HL-60 (cell line): ENCODE measurements at regions not wholly inside any gene's neighbourhood (a gene's known extent, or its start where the extent isn't known, plus 50 kb on each side); places are given as distances from the start of the nearest gene placed in this dataset.
A peak's percentile ranks its signal among the peaks of the same experiment; 100 is the strongest.

Experiments
- DNase-seq, 2 experiments: peaks; one replicate each; pipeline ENCODE4 v3.0.0-alpha.2; 2010 to 2020; ENCODE audit warnings: low read depth in 1 of 2, low spot score in 1 of 2
- H3K27ac ChIP-seq: fragments of 250-450 bp; sonication (Bioruptor Pico); replicated peaks from 2 replicates; pipeline ENCODE4 v1.5.1; 2020; ENCODE audit warnings: mild to moderate bottlenecking, moderate library complexity
- H3K27me3 ChIP-seq: fragments of 250-450 bp; sonication (Bioruptor Pico); 2 replicates; pipeline ENCODE4 v1.5.1; 2021; ENCODE audit warnings: mild to moderate bottlenecking, moderate library complexity; ENCODE audit not compliant: insufficient read depth, poor library complexity, severe bottlenecking
- H3K4me3 ChIP-seq: replicated peaks from 2 replicates; pipeline ENCODE4 v1.5.1; 2011; ENCODE audit warnings: mild to moderate bottlenecking, control low read depth, low read length; ENCODE audit not compliant: insufficient read depth
- CTCF ChIP-seq: IDR thresholded peaks from one replicate; pipeline ENCODE4 v1.5.1; 2011; ENCODE audit warnings: low read length, control low read depth, inconsistent platforms; ENCODE audit not compliant: insufficient read depth
- GABPA ChIP-seq: IDR thresholded peaks from 2 replicates; pipeline ENCODE4 v1.6.1; 2012; ENCODE audit warnings: low read depth
- POLR2AphosphoS5 ChIP-seq: IDR thresholded peaks from 2 replicates; pipeline ENCODE4 v1.6.1; 2012; ENCODE audit warnings: low read depth
- SPI1 ChIP-seq: IDR thresholded peaks from 2 replicates; pipeline ENCODE4 v1.6.1; 2012; ENCODE audit warnings: low read depth, mild to moderate bottlenecking, borderline replicate concordance
- TF ChIP-seq, protein P1 (sequence below): IDR thresholded peaks from 2 replicates; pipeline ENCODE4 v1.6.1; 2012; ENCODE audit warnings: low read depth; ENCODE audit not compliant: insufficient replicate concordance

GRCh38 chr7:10824154-10824553 is 149.5 kb upstream of the PHF14 start:
- no peak overlapping the region for H3K27ac ChIP-seq
- H3K4me3 ChIP-seq = no peak overlapping the region
- peaks cover 2% of the 10 kb centered on the region for H3K27me3 ChIP-seq
- DNase-seq = no peak
- TF ChIP-seq GABPA (no peak), CTCF (no peak), POLR2AphosphoS5 (no peak), SPI1 (peak; percentile 58; the same call in 1 of the 2 replicates)
- TF ChIP-seq, protein P1, sequence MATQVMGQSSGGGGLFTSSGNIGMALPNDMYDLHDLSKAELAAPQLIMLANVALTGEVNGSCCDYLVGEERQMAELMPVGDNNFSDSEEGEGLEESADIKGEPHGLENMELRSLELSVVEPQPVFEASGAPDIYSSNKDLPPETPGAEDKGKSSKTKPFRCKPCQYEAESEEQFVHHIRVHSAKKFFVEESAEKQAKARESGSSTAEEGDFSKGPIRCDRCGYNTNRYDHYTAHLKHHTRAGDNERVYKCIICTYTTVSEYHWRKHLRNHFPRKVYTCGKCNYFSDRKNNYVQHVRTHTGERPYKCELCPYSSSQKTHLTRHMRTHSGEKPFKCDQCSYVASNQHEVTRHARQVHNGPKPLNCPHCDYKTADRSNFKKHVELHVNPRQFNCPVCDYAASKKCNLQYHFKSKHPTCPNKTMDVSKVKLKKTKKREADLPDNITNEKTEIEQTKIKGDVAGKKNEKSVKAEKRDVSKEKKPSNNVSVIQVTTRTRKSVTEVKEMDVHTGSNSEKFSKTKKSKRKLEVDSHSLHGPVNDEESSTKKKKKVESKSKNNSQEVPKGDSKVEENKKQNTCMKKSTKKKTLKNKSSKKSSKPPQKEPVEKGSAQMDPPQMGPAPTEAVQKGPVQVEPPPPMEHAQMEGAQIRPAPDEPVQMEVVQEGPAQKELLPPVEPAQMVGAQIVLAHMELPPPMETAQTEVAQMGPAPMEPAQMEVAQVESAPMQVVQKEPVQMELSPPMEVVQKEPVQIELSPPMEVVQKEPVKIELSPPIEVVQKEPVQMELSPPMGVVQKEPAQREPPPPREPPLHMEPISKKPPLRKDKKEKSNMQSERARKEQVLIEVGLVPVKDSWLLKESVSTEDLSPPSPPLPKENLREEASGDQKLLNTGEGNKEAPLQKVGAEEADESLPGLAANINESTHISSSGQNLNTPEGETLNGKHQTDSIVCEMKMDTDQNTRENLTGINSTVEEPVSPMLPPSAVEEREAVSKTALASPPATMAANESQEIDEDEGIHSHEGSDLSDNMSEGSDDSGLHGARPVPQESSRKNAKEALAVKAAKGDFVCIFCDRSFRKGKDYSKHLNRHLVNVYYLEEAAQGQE = no peak

- Histone ChIP-seq H3K27ac (no peak overlapping the region), H3K4me3 (no peak overlapping the region), H3K27me3 (no peaks in the 10 kb centered on the region)
- no peak for DNase-seq
- no peak for TF ChIP-seq POLR2AphosphoS5
- no peak for TF ChIP-seq CTCF
- TF ChIP-seq GABPA = no peak
- TF ChIP-seq, protein P1 = no peak
- TF ChIP-seq SPI1 = no peak
These were observed 135.4 kb upstream of the PHF14 start for GRCh38 chr7:10838228-10838627.

GRCh38 chr7:10845225-10845624 is 128.4 kb upstream of the PHF14 start:
- Histone ChIP-seq H3K27ac (no peak overlapping the region), H3K27me3 (no peaks in the 10 kb centered on the region), H3K4me3 (no peak overlapping the region)
- DNase-seq = no peak
- TF ChIP-seq POLR2AphosphoS5 (no peak), CTCF (no peak), GABPA (no peak), SPI1 (no peak)
- TF ChIP-seq, protein P1 = no peak
